ENCODE measurements at regions not wholly inside any gene's neighbourhood (a gene's known extent, or its start where the extent isn't known, plus 50 kb on each side); places are given as distances from the start of the nearest gene placed in this dataset.
"Not testable (repeated sequence)": the region's sequence is repeated elsewhere in the genome, so short reads cannot be mapped to it uniquely, and the experiment has no call there.

GRCh38 chr10:93127642-93128215 is 54.0 kb downstream of the CYP26A1 start:
- H3K4me3 ChIP-seq; H3K27me3 ChIP-seq; H3K36me3 ChIP-seq; DNase-seq (ENCODE audit: low spot score); H3K4me1 ChIP-seq; H3K27ac ChIP-seq: not testable (repeated sequence)
- peaks cover 0 to 22% of the 10 kb centered on the region in 2 donors for H3K9me3 ChIP-seq

DNA sequence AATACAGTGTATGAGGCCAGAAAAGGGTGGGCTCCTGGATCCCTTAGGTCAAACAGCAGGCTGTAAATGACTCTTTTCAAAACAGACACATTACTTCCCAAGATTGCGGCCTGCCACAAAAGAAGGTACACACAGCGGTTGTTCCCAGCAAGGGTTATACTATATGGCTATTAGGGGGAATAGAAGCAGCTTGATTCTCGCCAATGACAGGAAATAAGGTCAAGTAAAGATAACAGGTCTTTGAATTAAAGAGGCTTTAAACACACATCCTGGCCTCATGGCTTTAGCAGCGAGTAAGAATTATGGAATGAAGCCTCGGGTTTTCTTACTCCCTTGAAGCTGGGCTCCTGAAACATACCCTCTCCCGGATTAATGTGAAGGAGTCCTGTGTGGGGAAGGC is 58.3 kb downstream of the CYP26A1 start:
- Histone ChIP-seq H3K4me1 (no peaks in the 10 kb centered on the region), H3K36me3 (no peaks in the 10 kb centered on the region), H3K27ac (no peak overlapping the region), H3K27me3 (no peaks in the 10 kb centered on the region), H3K4me3 (no peak overlapping the region), H3K9me3 (peaks cover 0 to 9% of the 10 kb centered on the region in 2 donors)
- no peak for TF ChIP-seq CTCF (IDR thresholded peaks at IDR 0.05)
- no peak for DNase-seq (ENCODE audit: low spot score)

DNA sequence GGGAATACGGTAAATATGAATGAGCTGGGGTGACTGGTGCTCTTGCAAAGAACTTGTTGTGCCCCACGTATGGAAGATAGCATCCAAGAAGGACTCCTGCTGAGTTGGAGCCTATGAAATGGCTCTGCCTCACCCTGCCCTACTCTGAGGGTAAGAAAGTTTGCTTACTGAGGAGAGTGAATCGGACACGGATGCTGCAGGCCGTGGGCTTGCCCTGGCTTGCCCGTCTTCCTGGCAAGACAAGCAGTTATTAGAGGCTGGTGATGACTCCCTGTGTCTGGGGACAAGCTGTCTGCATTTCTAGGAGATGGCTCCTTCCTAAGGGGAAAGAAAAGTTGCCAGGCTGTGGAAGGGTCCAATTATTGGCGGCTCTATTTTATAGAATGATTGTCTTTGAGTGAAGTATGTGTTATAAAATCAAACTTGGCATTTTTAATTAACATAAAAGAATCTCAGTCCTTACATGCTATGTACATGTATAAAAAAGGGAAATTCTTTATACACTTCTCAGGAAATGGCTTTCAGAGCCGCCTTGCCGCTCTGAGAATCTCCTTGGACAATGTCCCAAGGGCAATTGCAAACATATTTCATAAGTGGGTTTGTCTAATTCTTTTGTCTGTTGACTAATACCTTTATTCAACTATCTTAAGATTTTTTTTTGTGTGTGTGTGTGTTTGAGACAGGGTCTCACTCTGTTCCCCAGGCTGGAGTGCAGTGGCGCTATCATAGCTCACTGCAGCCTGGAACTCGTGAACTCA is 64.6 kb downstream of the CYP26A1 start:
- no peaks in the 10 kb centered on the region for H3K36me3 ChIP-seq
- H3K27ac ChIP-seq: no peak overlapping the region
- H3K4me3 ChIP-seq: no peak overlapping the region
- H3K9me3 ChIP-seq: no peaks in the 10 kb centered on the region
- no peaks in the 10 kb centered on the region for H3K27me3 ChIP-seq
- TF ChIP-seq CTCF (IDR thresholded peaks at IDR 0.05): no peak
- H3K4me1 ChIP-seq: no peaks in the 10 kb centered on the region
- no peak for DNase-seq (ENCODE audit: low spot score)

DNA sequence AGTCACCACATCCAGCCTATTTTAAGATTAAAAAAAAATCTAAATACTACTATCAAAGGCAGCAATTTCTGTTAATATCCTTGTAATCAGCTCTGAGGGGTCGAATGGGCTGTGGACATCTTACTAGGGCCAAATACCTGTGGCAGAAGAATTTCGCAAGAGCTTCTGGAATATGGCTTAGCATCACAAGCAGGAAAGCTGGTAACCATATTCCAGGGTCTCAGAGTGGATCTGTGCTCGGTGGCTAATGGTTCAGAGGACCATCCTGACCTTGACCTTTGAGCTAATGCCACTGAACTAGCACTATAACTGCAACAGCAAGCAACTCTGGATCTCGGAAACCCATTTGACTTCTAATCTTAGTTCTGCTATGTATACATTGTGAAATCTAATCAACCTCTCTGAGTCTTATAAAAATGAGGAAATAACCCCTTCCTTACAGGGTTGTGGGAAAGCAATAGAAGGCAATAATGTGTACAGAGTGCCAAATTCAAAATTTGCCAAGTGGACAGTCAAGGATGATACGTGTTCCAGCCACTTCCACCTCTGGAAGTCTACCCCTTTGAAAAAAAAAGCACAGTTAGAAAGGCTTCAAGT is 65.5 kb downstream of the CYP26A1 start:
- Histone ChIP-seq H3K9me3 (no peaks in the 10 kb centered on the region), H3K27me3 (no peaks in the 10 kb centered on the region), H3K4me1 (no peaks in the 10 kb centered on the region), H3K27ac (no peak overlapping the region), H3K36me3 (no peaks in the 10 kb centered on the region), H3K4me3 (no peak overlapping the region)
- no peak for TF ChIP-seq CTCF (IDR thresholded peaks at IDR 0.05)
- no peak for DNase-seq (ENCODE audit: low spot score)

DNA sequence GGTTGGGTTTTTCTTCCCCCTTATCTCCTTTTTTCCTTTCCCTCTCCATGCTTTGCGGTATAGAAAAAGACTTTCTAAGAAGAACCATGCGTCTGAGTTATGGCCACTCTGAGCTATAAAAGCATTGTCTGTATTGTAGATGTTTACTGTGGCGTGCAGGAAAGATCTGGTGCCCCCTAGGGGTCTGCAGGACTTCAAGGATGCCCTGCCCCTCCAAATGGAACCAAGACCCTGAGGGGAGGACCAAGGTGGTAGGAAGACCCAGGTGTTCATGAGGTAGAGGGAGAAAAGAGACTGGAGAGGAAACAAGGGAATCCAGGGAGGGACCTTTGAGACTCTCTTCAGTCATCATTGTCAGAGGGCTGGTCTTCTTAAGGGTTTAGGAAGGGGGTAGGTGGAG is 68.8 kb downstream of the CYP26A1 start:
- Histone ChIP-seq H3K27me3 (no peaks in the 10 kb centered on the region), H3K4me1 (no peaks in the 10 kb centered on the region), H3K4me3 (no peak overlapping the region), H3K27ac (no peak overlapping the region), H3K9me3 (no peaks in the 10 kb centered on the region), H3K36me3 (no peaks in the 10 kb centered on the region)
- no peak for DNase-seq (ENCODE audit: low spot score)
- TF ChIP-seq CTCF (IDR thresholded peaks at IDR 0.05): no peak

DNA sequence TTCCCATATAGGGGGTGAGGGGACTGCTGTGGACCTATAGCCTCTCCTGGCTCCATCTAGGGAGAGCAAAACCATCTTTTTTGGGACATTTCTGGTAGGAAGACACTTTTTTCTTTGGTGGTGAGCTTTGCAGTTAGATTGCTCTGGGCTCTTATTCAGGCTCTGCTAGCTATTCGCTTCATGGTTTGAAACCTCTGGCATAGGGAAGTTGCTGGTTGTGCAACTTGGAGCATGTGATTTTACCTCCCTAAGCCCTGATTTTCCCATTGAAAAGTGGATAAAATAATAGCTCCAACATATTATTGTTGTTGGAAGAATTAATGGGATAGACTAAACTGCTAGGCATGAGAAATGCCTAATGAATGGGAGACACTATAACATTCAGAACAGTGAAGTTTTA is 69.6 kb downstream of the CYP26A1 start:
- no peak for TF ChIP-seq CTCF (IDR thresholded peaks at IDR 0.05)
- H3K36me3 ChIP-seq: no peaks in the 10 kb centered on the region
- H3K9me3 ChIP-seq: no peaks in the 10 kb centered on the region
- H3K27ac ChIP-seq: no peak overlapping the region
- DNase-seq (ENCODE audit: low spot score): no peak
- no peak overlapping the region for H3K4me3 ChIP-seq
- no peaks in the 10 kb centered on the region for H3K27me3 ChIP-seq
- no peaks in the 10 kb centered on the region for H3K4me1 ChIP-seq
